Epithelial cell of proximal tubule (primary cell): ENCODE measurements at regions not wholly inside any gene's neighbourhood (a gene's known extent, or its start where the extent isn't known, plus 50 kb on each side); places are given as distances from the start of the nearest gene placed in this dataset.
"Not testable (repeated sequence)": the region's sequence is repeated elsewhere in the genome, so short reads cannot be mapped to it uniquely, and the experiment has no call there.

Source experiments
- DNase-seq: peaks from one replicate; pipeline ENCODE4 v3.0.0-alpha.2; 2011; ENCODE audit warnings: low read depth
- H3K4me3 ChIP-seq: 2 replicates; pipeline ENCODE4 v1.5.1; 2011; ENCODE audit warnings: low read depth, mild to moderate bottlenecking, low read length
- TF ChIP-seq, protein P1 (sequence below): conservative IDR thresholded peaks from 2 replicates; pipeline ENCODE4 v1.5.1; 2012; ENCODE audit warnings: low read depth, mild to moderate bottlenecking, low read length

DNA sequence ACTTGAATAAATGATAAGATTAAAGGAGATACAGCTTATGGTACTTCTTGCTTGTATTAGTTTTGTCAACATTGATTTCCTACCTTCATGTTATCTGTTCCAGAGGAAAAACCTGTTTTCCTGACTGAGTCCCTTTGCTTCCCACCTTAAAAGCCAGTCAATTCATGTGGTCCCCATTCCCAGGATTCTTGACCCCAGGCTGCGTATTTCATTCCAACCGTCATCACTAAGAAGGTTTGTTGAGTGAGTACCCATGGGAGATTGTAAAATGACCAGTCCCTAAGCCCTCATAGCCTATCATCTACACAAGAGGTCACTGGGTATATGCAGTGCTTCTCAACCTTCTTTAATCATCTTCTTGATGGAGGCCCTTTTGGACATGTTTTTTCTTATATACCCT, 52.2 kb downstream of the BEX3 start:
- DNase-seq: no peak
- TF ChIP-seq, protein P1, sequence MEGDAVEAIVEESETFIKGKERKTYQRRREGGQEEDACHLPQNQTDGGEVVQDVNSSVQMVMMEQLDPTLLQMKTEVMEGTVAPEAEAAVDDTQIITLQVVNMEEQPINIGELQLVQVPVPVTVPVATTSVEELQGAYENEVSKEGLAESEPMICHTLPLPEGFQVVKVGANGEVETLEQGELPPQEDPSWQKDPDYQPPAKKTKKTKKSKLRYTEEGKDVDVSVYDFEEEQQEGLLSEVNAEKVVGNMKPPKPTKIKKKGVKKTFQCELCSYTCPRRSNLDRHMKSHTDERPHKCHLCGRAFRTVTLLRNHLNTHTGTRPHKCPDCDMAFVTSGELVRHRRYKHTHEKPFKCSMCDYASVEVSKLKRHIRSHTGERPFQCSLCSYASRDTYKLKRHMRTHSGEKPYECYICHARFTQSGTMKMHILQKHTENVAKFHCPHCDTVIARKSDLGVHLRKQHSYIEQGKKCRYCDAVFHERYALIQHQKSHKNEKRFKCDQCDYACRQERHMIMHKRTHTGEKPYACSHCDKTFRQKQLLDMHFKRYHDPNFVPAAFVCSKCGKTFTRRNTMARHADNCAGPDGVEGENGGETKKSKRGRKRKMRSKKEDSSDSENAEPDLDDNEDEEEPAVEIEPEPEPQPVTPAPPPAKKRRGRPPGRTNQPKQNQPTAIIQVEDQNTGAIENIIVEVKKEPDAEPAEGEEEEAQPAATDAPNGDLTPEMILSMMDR: no peak
- H3K4me3 ChIP-seq: no peak overlapping the region

DNA sequence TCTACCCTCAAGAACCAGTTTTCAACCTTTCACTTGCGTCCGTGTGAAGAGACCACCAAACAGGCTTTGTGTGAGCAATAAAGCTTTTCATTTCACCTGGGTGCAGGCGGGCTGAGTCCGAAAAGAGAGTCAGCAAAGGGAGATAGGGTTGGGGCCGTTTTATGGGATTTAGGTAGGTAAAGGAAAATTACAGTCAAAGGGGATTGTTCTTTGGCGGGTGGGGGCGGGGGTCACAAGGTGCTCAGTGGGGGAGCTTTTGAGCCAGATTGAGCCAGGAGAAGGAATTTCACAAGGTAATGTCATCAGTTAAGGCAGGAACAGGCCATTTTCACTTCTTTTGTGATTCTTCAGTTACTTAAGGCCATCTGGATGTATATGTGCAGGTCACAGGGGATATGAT, 52.7 kb downstream of the BEX3 start:
- not testable (repeated sequence) for DNase-seq, H3K4me3 ChIP-seq

DNA sequence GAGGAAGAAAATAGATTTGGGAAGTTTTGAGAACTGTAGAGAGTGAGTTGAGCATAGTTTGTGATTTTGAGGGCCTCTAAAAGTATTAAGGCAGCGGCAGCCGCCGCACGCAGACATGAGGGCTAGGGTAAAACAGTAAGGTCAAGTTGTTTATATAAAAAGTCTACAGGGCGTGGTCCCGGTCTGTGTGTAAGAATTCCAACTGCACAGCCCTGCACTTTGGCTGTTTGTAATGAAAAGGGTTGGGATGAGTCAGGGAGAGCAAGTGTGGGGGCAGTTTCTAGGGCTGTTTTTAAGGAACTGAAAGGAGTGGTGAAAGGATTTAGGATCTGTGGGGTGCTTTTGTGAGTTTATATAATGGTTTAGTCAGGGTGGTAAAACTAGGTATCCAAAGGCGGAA, 55.0 kb downstream of the BEX3 start:
- TF ChIP-seq, protein P1: no peak
- DNase-seq: no peak

GRCh38 chrX:103432841-103433240, 56.5 kb downstream of the BEX3 start:
- not testable (repeated sequence) for H3K4me3 ChIP-seq, DNase-seq

More for the DNA sequence above, 55.0 kb downstream of the BEX3 start:
- H3K4me3 ChIP-seq: no peak overlapping the region

GRCh38 chrX:103437147-103437873, 61.0 kb downstream of the BEX3 start:
- TF ChIP-seq, protein P1: no peak
- no peak for DNase-seq
- H3K4me3 ChIP-seq: no peak overlapping the region

DNA sequence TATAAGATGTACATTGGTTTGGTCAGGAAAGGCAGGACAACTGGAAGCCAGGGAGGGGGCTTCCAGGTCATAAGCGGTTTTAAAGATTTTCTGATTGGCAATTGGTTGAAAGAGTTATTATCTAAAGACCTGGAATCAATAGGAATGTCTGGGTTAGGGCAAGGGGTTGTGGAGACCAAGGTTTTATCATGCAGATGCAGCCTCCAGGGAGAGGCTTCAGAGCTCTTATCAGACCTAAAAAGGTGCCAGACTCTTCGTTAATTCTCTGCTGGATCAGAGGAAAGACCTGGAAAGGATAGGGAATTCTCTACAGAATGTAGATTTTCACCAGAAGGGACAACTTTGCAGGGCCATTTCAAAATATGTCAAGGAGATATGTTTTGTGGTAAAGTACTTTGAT, 62.8 kb downstream of the BEX3 start:
- no peak overlapping the region for H3K4me3 ChIP-seq
- TF ChIP-seq, protein P1: no peak
- DNase-seq: no peak

DNA sequence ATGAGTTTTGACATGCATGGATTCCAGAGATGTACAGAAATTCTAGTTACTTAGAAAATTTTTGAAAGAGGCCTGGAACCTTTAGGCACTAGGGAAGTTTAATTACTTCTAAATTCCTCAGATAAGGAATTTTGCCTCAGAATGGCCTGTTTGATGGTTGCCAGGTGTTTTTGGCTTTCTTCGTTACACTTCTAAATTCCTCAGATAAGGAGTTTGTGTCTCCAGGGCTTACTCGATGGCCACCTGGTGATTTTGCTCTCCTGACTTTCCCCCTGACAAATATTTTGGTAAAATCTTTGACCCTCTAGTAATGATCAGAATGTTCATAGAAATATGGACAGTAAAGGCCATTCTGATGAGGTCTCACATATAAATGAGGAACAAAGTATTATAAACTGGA, 64.3 kb downstream of the BEX3 start:
- TF ChIP-seq, protein P1: no peak
- H3K4me3 ChIP-seq: no peak overlapping the region
- DNase-seq: no peak

GRCh38 chrX:103441878-103442535, 65.7 kb downstream of the BEX3 start:
- H3K4me3 ChIP-seq: no peak overlapping the region
- no peak for DNase-seq
- TF ChIP-seq, protein P1: no peak
